HG03571 (cell line): ENCODE measurements at regions not wholly inside any gene's neighbourhood (a gene's known extent, or its start where the extent isn't known, plus 50 kb on each side); places are given as distances from the start of the nearest gene placed in this dataset.
"Not testable (repeated sequence)": the region's sequence is repeated elsewhere in the genome, so short reads cannot be mapped to it uniquely, and the experiment has no call there.

Source experiments
- ATAC-seq: cut with Tn5 transposase; IDR thresholded peaks from one replicate; pipeline ENCODE4 v1.9.1; 2021; ENCODE audit not compliant: unreplicated experiment

DNA sequence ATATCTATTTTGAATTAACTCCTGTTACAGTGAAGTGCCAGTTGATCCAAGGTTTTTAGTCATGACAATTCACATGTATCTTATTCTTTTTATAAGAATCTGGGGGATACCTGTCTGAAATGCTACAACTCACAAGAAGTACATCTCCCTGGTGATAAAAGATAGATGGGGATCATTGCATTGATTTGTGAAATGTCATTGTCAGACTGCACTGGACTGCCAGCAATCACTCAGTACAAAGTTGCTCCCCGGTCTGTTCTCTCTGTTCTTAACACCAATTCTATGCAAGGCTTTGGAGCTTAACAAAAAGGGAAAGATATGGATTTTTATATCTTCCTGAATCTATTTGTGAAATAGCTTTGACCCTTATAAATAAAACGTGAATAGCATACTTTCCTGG, 171.8 kb upstream of the PCSK5 start:
- ATAC-seq: no peak

DNA sequence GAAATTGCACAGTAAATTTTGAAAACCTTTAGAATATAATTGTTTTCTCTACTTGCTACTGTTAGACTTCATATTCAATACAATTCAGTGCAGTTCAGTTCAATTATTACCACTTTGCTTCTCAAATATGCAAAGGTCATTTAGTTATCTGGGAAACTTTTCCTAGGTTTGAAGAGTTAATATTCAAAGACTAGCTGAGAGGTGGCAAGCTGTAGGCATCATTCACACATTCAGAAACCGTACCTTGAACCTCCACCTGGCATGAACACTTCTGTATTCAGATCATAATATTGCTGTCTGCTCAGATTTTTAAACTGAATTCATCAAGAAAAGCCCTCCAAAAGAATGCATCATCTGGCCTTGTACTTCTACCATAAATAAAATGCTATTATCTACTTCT, 162.1 kb upstream of the PCSK5 start:
- ATAC-seq: no peak

DNA sequence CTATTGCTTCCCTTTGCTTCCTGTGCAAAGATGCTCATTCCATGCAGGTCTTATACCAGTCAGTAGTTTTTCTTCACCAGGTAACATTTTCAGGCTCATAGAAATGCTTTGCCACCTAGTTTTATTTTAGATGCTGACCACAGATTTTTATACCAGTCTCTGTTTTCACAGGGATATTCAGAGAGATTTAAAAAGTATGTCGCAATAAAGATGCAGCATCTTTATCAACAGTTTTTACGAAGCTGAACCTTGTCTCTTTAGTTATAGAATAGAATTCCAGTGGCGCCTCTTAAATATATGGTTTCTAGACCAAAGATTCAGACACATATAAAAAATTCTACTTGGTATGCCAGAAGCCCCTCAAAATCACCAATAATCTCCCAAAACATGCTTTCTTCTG, 155.7 kb upstream of the PCSK5 start:
- ATAC-seq: no peak

DNA sequence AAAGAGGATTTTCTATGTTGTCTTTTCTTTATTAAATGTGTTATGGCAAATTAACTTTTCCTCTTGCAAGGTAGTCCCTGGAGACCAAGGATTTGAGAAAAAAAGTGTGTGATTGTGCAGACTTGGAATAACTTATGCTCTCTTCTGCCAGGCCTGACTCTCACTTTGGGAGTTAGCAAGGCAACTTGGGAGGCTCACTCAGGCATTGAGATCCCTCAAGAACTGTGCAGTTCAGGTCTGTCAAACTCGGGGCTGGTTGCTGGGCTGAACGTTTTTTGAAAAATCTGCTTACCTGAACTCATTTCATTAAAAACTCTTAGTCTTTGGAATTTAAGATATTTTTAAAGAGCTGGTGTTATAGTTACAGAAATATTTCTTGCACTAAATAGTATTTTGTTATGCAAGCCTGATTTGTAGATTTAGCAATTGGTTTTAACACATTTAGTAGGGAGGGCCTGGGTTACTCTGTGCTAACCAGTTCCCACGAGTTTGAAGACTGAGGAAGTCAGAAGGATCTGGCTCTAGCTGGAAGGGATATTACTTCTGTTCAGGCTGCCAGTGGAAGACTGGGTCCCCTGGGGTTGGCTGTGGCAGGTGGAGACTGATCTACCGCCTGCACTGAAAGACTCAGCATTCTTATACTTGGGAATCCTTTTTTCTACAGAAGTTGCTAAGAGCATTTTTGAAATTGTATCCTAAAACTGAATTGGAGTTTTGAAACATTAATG, 150.4 kb upstream of the PCSK5 start:
- no peak for ATAC-seq

DNA sequence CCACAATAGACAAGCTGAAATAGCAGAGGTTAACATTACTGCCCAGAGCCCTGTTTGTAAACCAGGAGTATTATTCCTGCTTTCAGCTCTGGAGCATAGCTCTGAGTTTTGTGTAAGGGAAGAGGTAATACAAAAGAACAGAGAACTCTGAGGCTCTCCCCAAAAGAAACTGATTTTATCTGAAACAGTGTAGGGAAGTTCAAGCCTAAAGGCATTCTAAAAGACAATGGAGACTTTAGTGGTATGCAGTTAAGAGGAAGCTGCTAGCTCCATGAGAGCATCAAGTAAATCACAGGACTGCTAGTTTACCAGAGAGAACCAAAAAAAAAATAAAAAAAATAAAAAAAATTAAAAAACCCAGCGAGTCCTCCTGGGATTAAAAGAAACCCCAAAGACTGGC, 146.6 kb upstream of the PCSK5 start:
- no peak for ATAC-seq

DNA sequence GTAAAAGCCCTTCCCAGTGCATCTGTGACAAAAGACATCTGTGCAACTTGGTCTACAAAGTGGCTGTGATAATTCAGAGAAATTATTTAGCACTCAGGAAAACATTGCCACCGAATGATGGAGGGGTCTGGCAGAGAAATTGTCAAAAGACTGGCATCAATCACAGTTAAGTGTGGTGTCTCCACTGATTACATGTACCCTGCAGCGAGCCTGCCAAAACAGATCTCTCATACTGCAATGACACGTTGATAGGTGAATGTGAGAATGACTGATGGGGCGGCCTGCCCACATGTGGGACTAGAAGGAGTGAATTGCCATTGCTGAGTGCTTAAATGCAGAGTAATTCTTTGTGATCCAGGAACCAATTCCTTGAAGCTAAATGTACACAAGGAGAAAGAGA, 136.4 kb upstream of the PCSK5 start:
- ATAC-seq: no peak

DNA sequence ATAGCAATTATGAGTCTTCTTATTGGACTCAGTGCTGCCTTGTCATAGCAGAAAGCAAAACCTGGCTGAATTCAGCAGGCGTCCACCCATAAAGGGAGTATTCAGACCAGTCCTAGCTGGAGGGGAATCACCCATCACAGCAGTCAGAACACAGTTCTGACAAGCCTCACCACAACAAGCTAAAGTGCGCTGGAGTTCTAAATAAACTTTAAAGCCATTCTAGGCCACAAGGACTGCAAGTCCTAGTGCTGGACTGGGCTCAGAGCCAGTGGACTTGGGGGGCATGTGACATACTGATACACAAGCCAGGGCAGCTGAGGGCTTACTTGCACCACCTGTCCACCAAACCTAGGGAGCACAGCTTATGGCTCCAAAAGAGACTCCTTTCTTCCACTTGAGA, 115.3 kb upstream of the PCSK5 start:
- no peak for ATAC-seq

DNA sequence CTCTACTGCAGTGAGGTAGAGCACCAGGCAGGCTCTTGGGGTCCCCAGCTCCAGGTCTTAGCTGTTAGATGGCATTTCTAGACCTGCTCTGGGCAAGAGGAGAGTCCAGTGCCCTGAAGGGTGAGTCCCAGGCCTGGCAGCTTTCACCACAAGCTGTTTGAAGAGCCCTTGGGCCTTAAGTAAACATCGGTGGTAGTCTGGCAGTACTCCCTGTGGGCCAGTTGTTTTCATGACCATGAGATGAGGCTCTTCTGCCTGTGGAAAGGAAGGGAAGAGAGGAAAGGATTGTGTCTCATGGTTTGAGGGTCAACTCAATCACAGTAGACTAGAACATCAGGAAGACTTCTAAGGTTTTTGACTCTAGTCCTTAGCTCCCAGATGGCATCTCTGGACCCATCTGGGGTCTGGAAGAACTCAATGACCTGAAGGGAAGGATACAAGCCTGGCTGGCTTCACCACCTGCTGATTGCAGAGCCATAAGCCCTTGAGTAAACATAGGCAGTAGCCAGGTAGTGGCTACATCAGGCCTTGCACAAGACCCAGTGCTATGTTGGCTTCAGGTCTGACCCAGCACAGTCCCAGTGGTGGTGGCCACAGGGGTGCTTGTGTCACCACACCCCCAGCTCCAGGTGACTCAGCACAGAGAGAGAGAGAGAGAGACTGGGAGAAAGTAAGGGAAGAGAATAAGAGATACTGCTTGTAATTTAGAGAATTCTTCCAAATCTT, 114.3 kb upstream of the PCSK5 start:
- no peak for ATAC-seq

DNA sequence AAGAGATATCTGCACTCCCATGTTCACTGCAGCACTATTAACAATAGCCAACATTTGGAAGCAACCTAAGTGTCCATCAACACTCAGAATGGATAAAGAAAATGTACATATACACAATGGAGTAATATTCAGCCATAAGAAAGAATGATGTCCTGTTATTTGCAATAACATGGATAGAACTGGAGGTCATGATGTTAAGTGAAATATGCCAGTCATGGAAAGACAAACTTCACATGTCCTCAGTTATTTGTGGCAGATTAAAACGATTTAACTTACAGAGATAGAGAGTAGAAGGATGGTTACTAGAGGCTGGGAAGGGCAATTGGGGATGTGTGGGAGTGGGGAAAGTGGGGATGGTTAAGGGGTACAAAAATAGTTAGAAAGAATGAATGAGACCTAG, 110.3 kb upstream of the PCSK5 start:
- no peak for ATAC-seq

DNA sequence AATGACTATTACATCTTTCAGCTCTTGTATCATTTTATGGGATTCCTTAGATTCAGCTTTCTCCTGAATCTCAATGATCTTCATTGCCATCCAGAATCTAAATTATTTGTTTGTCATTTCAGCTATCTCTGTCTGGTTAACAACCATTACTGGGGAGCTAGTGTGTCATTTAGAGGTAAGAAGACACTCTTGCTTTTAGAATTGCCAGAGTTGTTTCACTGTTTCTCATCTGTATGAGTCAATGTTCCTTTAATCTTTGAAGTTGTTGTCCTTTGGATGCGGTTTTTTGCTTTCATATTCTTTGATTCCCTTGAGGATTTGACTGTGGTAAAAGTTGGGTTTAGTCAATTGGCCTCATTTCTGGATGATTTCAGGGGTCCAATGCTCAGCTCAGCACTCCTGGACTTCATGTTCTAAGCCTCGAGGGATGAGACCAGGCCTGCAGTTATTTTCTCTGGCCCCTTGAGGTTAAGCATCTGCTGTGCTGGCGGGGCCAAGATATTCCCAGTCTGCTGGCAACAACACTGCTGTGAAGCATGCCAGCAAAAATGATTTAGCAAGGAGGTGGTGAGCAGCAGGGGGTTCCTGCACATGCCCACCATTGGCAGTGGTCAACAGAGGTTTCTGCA, 102.4 kb upstream of the PCSK5 start:
- ATAC-seq: no peak

DNA sequence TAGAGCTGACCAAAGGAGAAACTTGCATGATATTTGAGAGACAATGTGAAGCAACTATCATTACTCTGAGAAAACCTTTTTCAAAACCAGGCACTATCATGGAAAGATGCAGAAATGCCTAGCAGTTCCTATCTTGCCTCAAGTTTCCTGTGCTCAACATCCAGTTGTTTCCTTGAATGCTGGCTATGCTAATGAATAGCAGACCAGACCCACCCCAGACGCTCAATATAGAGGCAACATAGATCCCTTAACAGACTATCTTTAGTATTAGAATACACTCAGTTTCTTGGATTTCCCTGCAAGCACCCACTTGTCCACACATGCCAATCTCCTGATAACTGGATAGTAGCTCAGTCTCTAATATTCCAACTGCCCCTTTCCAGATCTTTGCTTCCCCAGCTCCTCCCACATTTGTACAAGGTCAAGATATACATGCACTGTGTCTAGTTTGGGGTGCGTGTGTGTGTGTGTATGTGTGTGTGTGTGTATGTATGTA, 93.3 kb upstream of the PCSK5 start:
- no peak for ATAC-seq

DNA sequence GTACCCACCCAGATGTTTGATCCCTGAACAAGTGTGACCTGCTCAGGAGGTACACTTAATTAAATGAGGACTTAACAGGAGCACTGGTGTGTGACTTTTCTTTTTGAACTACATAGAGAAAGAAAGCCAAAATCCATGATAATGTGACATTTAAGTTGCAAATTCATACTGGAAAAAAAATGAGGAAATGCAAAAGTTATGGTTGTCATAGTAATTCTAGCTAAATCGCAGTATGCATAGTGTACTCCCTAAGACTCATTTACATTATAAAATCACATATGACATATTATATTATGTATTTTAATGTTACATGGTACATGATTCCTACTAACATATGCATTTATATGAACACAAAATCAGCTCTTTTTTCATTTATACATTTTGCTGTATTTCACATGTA, 92.0 kb upstream of the PCSK5 start:
- no peak for ATAC-seq

DNA sequence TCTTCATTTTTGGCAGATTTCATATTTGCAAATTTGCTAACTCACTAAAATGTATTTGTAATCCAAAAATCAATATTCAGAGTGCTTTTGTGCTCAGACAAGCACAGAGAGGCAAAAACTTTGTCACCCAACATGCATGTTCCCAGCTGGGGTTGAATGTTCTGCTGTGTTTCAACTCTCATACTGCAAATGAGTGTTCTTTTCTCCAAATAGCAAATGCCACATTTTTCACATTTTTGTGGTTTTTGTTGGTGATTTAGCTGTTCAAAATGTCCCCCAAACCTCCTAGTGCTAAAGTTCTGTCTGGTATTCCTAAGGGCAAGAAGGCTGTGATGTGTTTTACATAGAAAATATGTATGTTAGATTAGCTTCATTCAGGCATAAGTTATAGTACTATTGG, 87.3 kb upstream of the PCSK5 start:
- ATAC-seq: no peak

DNA sequence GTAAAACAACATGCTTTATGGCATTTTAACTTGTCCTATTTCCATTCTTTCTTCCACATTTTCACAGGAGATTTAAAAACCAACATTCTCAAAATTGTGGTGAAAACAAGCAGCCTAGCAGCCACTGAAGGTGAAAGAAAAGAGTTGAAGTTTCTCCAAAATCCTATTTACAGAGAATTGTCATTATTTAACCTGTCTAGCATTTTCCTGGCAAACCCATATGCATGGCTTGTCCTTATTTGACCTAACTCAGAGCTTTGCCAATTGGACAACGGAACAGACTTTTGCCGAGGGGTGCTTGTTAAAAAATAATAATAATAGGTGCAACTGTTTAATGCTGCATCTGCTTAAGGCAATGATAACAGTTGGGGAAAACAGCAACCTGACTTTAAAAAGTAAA, 80.4 kb upstream of the PCSK5 start:
- ATAC-seq: no peak

DNA sequence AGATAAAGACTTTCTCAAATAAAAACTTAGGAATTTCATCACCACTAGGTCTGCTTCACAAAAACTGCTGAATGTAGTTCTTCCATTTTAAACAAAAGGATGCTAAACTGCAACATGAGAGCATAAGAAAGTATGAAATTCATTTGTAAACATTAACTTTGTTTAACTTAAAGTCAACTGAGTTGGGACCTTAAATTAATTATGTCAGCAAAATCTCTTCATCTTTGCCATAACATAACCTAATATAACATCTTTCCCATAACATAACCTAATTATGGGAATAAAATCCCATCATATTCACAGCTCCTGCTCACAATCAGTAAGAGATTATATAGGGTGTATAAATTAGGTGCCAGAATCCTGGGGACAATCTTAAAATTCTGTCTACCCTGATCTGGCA, 78.8 kb upstream of the PCSK5 start:
- no peak for ATAC-seq

DNA sequence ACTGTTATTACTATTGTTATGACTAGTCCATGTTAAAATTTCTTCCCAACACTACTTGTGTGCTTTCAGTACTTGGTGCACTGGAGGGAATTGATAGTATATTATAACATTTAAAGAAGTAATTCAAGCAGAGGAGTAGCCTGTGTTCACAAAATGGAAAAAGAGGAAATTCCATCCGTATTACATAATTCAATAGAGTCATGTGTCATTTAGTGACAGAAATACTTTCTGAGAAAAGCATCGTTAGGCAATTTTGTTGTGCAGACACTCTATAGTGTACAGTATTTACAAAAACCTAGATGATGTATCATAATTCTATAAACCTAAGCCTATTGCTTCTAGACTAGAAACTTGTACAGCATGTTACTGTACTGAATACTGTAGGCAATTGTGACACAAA, 78.3 kb upstream of the PCSK5 start:
- no peak for ATAC-seq

DNA sequence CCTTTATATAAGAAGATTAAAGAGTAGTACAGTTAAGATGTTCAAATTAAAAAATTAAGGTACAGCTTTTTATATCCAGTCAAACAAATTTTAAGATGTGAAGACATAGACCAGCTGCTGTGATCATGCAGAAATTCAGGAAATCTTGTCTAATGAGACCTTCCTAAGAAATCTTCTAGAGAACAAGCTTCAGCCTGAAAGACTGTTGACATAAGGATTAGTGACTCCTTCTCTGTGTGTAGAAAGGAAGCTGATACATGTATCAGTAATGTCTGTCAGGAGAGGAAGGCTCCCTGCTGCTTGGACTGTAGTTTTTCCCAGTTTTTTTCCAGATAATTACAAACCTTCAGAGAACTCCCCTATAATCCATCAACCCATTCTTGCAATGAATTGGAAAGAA, 75.8 kb upstream of the PCSK5 start:
- no peak for ATAC-seq

DNA sequence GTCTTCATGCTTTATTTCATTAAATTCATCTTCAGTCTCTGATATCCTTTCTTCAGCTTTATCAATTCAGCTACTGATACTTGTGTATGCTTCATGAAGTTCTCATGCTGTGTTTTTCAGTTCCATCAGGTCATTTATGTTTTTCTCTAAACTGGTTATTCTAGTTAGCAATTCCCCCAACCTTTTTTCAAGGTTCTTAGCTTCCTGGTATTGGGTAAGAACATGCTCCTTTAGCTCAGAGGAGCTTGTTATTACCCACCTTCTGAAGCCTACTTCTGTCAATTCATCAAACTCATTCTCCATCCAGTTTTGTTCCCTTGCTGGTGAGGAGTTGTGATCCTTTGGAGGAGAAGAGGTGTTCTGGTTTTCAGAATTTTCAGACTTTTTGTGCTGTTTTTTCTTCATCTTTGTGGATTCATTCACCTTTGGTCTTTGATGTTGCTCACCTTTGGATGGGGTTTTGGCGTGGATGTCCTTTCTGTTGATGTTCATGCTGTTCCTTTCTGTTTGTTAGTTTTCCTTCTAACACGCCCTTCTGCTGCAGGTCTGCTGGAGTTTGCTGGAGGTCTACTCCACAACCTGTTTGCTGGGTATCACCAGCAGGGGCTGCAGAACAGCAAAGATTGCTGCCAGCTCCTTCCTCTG, 69.9 kb upstream of the PCSK5 start:
- not testable (repeated sequence) for ATAC-seq

DNA sequence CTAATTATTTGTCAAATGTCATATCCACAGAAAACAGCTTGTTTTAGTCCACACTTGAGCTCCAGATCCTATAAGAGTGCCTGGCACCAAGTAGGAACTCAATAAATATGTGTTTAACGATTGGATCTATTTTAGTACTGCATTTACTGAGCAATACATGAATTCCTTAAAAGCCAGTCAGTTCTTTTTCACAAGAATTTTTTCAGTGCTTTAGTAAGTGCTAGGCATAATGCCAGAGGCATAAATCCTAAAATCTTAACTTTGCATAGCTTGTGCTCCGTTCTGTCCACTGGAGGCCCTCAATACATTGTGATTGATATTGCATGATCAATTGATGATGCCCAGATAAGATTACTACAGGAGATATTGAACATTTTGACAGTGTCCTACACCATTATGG, 67.3 kb upstream of the PCSK5 start:
- ATAC-seq: no peak

DNA sequence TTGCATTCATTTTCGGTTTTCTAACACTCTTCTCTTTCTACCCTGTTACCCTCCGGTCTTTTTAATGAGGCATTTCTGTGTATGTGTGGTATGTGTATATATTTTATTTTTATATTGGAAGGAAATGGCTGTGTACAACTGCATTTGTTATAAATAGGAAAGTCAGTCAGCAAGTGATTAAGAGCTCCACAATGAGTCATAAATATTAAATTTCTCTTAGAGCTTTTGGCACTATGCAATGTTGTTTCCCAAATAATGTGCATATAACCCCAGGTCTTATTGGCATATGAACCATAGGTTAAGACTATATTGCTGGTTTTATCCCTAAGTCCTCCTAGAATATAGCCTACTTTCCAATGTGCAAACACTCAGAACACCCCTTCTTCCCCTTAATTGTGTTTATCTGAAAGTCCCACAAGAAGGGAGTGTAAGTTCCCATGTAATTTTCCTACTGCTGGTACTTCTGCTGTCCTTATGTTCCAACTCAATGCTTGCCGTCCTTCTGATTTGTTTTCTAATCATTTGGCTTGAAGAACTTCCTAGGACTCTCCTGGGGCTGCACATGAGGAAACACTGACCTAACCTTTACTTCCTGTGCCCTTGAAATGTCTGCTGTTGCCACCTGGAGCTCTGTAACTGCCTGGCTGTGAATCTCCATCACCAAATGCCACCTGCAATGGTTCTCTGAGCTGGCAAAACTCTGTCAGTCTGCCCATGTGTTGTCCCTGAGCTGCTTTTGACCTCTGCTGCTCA, 65.5 kb upstream of the PCSK5 start:
- ATAC-seq: no peak

DNA sequence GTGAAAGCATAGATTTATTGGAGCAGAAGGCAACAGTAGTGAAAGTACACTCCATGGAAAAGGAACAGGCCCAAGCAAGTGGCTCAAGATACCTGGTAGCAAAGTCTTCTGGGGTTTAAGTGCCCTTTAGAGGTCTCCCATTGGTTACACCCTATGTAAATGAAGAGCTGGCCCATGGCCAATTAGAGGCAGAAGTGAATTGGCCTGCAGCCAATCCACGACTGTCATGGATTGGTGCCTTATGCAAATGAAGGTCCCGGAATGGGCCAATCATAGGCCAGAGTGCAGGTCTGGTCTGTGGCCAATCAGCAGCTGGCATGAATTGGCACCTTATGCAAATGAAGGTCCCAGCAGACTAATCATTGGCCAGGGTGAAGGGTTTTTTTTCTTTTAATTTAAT, 64.2 kb upstream of the PCSK5 start:
- no peak for ATAC-seq
